PC-9 (cell line): ENCODE measurements at regions not wholly inside any gene's neighbourhood (a gene's known extent, or its start where the extent isn't known, plus 50 kb on each side); places are given as distances from the start of the nearest gene placed in this dataset.

Source experiments
- EZH2 ChIP-seq: fragments of 200-600 bp; sonication (generic); IDR thresholded peaks from 2 replicates; pipeline ENCODE4 v1.8.0; 2017; ENCODE audit warnings: antibody characterized with exemption, low read depth
- TF ChIP-seq, protein P1 (sequence below): fragments of 200-600 bp; sonication (generic); conservative IDR thresholded peaks from 2 replicates; pipeline ENCODE4 v1.6.1; 2017; ENCODE audit warnings: mixed run types, antibody characterized with exemption, mild to moderate bottlenecking, moderate library complexity

DNA sequence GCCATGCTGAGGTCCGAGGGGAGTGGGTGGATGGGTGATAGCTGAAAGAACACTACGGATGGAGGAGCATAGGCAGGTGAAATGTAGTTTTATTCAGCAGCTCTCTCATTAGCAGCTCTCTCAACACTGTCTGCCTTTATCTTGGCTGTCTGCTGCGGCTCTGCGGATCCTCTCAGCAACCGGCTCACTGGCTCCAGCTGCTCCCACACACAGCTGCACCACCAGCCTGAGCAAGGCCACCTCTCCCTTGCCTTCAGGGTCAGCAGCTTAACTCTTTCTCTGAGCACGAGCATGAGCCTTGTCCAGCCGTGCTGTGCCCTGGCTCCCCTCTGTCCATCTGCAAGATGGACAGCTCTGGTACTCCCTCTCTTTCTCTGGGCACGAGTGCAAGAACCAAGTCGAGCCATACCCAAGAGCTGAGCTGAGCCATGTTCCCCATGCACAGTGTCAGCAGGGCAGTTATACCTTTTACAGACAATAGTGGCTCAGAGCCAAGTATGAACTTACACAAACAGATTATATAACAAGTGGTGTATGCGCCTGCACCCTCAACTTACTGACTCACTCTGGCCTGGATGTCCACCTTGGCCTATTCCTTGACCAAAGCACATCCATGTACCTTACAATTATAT, 108.5 kb downstream of the MACIR start:
- TF ChIP-seq, protein P1, sequence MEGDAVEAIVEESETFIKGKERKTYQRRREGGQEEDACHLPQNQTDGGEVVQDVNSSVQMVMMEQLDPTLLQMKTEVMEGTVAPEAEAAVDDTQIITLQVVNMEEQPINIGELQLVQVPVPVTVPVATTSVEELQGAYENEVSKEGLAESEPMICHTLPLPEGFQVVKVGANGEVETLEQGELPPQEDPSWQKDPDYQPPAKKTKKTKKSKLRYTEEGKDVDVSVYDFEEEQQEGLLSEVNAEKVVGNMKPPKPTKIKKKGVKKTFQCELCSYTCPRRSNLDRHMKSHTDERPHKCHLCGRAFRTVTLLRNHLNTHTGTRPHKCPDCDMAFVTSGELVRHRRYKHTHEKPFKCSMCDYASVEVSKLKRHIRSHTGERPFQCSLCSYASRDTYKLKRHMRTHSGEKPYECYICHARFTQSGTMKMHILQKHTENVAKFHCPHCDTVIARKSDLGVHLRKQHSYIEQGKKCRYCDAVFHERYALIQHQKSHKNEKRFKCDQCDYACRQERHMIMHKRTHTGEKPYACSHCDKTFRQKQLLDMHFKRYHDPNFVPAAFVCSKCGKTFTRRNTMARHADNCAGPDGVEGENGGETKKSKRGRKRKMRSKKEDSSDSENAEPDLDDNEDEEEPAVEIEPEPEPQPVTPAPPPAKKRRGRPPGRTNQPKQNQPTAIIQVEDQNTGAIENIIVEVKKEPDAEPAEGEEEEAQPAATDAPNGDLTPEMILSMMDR: no peak
- TF ChIP-seq EZH2: no peak
